Fibroblast of skin of right quadriceps (primary cell): ENCODE measurements at regions not wholly inside any gene's neighbourhood (a gene's known extent, or its start where the extent isn't known, plus 50 kb on each side); places are given as distances from the start of the nearest gene placed in this dataset.
"Not testable (repeated sequence)": the region's sequence is repeated elsewhere in the genome, so short reads cannot be mapped to it uniquely, and the experiment has no call there.

Source experiments
- DNase-seq: peaks from one replicate; pipeline ENCODE4 v3.0.0-alpha.2; 2013

GRCh38 chr2:122750095-122750494 is 994.6 kb downstream of the TSN start:
- DNase-seq: no peak

DNA sequence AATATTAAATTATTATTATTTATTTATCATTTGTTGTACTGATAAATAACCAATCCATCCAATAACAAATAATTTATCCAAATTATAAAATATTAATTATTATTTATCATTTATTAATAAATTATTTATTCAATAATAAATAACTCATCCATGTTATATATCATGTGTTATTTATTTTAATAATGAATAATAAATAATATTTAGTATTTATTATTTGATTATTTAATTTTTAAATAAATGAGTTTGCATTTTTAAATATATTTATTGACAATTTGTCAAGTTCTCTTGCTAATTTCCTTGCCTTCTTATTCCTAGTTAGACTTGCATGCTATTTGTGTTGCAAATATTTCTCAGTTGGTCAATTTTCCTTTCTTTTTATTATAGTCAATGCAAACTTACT is 995.4 kb downstream of the TSN start:
- DNase-seq: no peak

- no peak for DNase-seq
Observed at GRCh38 chr2:122753336-122753735, 997.9 kb downstream of the TSN start.

DNA sequence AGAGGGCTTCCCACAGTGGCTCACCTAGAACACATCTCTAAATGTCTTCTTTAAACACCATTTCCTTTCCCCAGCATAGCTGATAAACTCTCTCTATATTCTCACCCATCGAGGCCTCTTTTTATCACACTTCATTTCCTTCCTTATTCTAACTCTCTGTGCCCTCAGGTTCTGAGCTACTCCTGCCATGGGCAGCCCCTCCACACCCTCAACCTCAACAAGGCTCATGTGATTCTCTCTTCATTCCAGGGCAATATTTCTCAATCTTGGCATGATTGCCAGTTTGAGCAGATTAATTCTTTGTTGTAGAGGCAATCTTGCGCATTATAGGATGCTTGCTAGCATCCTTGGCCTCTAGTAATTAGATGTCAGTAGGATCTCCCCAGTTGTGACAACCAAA is 999.1 kb downstream of the TSN start:
- no peak for DNase-seq

GRCh38 chr2:122755281-122755780 is 999.9 kb downstream of the TSN start:
- DNase-seq: no peak

GRCh38 chr2:122758967-122759366 is 1003.5 kb downstream of the TSN start:
- no peak for DNase-seq

- DNase-seq: no peak
Observed at GRCh38 chr2:122764014-122764413, 1008.6 kb downstream of the TSN start.

- DNase-seq: no peak
Observed at GRCh38 chr2:122780251-122780650, 1024.8 kb downstream of the TSN start.

- no peak for DNase-seq
Observed at GRCh38 chr2:122794100-122794499, 1038.6 kb downstream of the TSN start.

- DNase-seq: no peak
Observed at GRCh38 chr2:122795763-122796162, 1040.3 kb downstream of the TSN start.

DNA sequence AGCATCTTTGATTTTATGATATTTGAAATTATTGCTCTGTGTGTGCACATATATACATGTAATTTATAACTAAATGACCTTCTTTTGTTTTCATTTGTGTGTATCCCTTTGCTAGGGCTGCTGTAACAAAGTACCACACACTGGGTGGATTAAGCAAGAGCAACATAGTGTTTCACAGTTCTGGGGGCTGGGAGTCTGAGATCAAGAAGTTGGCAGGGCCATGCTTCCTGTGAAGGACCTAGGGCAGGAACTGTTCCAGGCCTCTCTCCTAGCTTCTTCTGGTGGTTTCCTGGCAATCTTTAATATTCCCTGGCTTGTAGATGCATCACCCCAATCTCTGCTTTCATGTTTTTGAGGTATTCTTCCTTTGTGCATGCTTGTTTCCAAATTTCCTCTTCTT is 1043.9 kb downstream of the TSN start:
- DNase-seq: no peak

- DNase-seq: no peak
Observed at GRCh38 chr2:122800781-122801180, 1045.3 kb downstream of the TSN start.

- DNase-seq: no peak
Observed at GRCh38 chr2:122804494-122804893, 1049.0 kb downstream of the TSN start.

DNA sequence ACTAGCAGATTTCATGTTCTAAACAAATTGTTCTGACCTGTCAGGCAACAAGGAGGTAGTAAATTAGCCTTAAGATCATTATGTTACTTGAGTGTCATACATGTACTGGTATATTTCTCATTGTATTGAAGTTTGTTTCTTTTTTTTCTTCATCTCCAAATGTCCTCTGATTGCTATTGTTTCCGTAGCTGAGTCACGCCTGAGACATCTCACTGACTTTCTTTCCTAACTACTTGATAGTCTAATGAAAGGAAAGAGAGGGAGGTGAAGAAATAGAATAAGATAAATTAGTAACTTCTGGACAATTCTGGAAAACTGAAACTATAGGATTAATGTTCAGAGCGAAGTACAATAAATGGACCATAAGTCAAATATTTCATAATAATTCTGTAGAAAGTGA is 1049.9 kb downstream of the TSN start:
- no peak for DNase-seq

GRCh38 chr2:122808286-122808969 is 1053.0 kb downstream of the TSN start:
- no peak for DNase-seq

GRCh38 chr2:122812214-122812613 is 1056.8 kb downstream of the TSN start:
- DNase-seq: not testable (repeated sequence)

GRCh38 chr2:122815120-122815519 is 1059.7 kb downstream of the TSN start:
- DNase-seq: no peak

- no peak for DNase-seq
Observed at GRCh38 chr2:122816803-122817202, 1061.4 kb downstream of the TSN start.

DNA sequence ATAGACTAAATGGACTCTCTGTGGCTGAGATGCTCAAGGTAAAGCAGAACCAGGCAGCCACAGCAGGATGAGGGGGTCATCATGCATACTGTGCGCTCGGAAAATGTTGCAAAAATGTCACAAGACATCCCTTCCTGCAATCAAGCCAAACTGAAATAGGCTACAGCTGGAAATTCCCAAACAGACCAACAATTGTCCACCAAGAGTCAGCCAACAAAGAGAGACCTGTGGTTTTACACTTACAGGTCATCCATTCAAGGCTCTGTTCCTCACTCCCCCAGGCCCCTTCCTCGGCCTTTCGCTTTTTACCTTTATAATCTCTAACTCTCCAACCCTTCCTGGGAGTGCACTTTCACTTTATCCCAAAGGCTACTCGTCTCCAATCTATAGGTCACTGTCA is 1066.9 kb downstream of the TSN start:
- DNase-seq: no peak

- DNase-seq: no peak
Observed at GRCh38 chr2:122830157-122830556, 1074.7 kb downstream of the TSN start.

DNA sequence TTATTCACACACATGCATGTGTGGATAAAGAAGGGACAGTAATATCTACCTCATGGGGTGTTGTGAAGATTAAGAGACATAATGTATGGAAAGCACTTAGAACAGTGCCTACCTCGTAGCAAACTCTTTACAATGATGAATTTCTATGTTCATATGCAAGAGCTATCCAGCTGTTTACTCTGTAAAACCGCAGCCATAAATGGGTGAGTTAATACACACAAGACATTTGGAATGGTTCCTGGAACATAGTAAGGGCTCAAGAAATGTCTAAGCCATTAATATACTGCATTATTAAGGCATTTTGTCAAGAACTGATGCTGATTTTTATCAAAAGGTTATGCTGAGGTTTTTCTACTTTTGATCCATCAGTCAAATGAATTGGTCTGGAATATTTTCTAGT is 1076.2 kb downstream of the TSN start:
- no peak for DNase-seq

DNA sequence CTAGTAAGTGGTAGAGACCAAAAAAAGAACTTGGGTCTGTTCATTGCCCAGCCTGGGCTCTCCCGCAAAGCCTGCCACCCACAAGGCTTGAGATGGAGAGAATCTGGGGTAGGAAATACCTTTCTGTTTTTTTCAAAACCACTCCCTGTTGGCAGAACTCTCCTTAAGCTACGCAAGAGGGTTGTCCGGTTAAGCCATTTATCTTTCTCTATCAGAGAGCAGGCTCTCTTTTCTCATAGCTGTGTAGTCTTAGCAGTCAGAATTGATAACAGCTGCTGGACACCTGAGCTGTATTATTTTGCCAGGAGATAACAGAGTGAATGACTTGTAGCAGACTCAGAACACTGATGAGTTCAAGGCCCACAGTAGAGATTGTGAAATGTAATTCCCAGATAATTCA is 1088.1 kb downstream of the TSN start:
- no peak for DNase-seq

DNA sequence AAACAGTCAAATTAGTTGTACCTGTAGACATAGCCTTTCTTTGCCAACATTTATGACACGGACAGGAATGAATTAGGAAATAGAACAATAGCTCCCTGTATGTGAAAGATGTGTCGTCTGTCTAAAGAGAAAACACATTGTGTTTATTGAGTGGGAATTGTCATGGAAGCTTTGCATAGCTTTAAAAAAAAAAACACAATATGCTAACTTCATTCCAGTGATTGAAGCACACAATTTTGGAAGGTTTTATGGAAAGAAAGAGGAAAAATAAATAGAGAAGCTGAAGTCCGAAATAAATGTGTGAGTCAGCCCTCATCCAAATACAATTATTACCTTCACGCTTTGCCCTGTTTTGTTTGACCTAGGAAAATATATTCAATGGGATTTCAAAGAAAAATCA is 1095.7 kb downstream of the TSN start:
- no peak for DNase-seq

DNA sequence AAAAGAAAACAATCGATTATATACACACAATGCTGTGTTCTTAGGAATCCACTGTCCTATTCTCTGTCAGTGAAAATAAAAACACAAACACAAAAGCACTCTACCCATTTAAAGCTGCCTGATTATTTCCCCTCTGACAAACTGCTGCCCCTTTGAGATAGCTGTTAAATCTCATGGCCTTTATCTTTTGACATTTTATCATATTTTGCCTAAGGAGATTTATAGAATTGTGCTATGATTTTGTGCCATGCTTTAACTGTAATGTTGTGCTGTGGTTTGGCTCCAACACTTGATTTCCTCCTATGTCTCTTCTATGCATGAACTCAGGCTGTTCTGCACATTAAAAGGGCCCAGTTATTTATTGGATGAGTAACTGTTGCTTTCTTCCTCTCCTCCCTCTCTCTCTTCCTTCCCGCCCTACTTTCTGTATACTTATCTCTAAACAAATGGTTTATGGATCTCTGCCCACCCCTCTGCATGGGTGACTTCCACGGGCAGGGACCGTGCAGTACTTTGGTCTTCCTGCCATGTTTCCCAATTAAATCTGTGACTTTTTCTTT is 1096.6 kb downstream of the TSN start:
- DNase-seq: no peak

- no peak for DNase-seq
Observed at GRCh38 chr2:122856696-122857095, 1101.2 kb downstream of the TSN start.
